GM13976 (cell line): ENCODE measurements at regions not wholly inside any gene's neighbourhood (a gene's known extent, or its start where the extent isn't known, plus 50 kb on each side); places are given as distances from the start of the nearest gene placed in this dataset.

ENCODE experiments used
- DNase-seq: peaks from one replicate; pipeline ENCODE4 v3.0.0; 2012; ENCODE audit warnings: low spot score
- CTCF ChIP-seq: IDR thresholded peaks from 2 replicates; pipeline ENCODE4 v1.5.1; 2012; ENCODE audit warnings: borderline replicate concordance, mild to moderate bottlenecking; ENCODE audit not compliant: insufficient read depth; ENCODE audit errors: extremely low read depth, missing control alignments, control extremely low read depth
- in situ Hi-C: fragments of 300-500 bp; cut with MboI; formaldehyde crosslinking; loops from one replicate; pipeline ENCODE4 v1.12.0; 2022; ENCODE audit warnings: low sequenced_read_pairs, mixed read lengths, inconsistent platforms; ENCODE audit not compliant: unreplicated experiment

DNA sequence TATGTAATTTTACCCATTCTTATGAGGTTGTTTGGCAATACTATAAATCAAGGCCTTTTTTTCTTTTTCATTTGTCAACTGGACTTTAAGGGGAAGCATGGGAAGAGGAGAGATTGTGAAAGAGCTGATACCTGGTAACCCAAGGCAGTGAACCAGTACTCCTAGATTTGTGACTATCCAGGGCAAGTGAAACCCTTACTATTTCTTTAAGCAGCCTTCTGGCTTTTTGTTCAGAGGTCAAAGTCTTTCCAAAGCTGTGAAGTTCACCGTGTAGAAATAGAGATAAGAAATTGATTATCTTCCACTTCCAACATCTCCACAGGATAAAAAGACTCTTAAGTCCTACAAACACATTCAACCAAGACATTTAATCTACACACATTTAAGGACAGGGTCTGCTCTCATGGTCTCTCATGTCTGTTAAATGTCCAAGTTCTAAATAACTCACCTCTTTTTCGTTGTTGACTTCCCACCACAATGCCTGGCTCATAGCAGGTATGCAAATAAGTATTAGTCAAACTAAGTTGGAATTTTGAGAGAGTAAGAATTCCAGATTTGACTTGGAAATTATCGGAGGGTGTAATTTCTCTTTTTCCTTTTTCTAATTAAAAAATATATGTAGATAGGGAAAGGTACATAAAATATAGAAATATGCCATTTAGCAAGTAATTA lies 485.8 kb downstream of the STK39 start:
- in situ Hi-C loops = no loop called here
- DNase-seq = no peak
- no peak for TF ChIP-seq CTCF

- no peak for TF ChIP-seq CTCF
- DNase-seq = no peak
- in situ Hi-C loops = no loop called here
Measured at GRCh38 chr2:167759531-167759930, 487.9 kb downstream of the STK39 start.

DNA sequence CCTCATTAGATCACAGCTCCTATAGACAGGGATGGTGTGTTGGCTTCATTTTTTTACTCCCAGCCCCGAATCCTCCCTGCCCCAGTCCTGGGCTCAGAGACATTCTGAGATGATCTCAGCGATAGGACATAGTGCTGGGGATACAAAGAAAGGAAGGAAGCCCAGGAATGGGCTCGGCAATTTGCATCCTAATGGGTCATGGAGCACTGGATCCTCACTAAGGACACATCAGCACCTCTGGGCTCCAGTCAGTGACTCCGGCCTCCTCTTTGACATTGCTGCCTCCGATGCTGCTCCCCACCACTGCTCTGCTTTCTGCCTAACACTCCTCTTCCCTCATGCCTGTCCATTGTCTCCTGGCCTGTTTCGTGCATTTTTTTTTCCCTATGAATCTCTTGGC lies 489.1 kb downstream of the STK39 start:
- DNase-seq = no peak
- no peak for TF ChIP-seq CTCF
- in situ Hi-C loops = no loop called here

DNA sequence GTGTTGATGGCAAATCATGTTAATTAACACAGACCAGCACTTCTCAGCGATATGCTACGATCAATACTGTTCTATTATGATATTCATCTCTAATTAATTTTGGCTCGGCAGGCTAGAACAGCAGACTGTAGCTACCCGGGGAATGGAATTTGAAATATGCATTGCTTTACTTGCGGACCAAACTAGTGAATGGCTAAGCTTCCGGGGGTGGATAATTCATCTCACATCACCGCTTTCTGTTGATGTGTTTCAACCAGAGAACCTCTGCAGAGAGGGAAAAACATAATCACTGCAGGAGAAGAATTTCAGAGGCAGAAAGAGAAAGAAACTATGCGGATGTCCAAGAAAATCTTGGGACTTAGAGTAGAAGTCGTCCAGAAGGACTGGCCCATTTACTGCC lies 490.9 kb downstream of the STK39 start:
- no peak for DNase-seq
- in situ Hi-C loops = no loop called here
- no peak for TF ChIP-seq CTCF

GRCh38 chr2:167753142-167753541 lies 494.3 kb downstream of the STK39 start:
- TF ChIP-seq CTCF = no peak
- DNase-seq = no peak
- in situ Hi-C loops = no loop called here

GRCh38 chr2:167752734-167753133 lies 494.7 kb downstream of the STK39 start:
- in situ Hi-C loops = no loop called here
- TF ChIP-seq CTCF = no peak
- DNase-seq = no peak
